Stimulated activated effector memory CD8-positive, alpha-beta T cell treated with anti-CD3 and anti-CD28 coated beads, Interleukin-12 subunit alpha, Interleukin-12 subunit beta, amount 100 ng/mL, for 72 hours (primary cell): ENCODE measurements at regions not wholly inside any gene's neighbourhood (a gene's known extent, or its start where the extent isn't known, plus 50 kb on each side); places are given as distances from the start of the nearest gene placed in this dataset.

Source experiments
- ATAC-seq: fragments of 150-1000 bp; cut with Tn5 transposase; 2 replicates; pipeline ENCODE4 v1.10.0; 2021
- DNase-seq, 2 donors: peaks; one replicate each; pipeline ENCODE4 v3.0.0; 2021 to 2022; ENCODE audit warnings: low spot score in 2 of 2
- H3K27ac Mint-ChIP-seq: one replicate; pipeline ENCODE4 v1.8.0; 2022; ENCODE audit warnings: mild to moderate bottlenecking, mixed read lengths
- H3K36me3 Mint-ChIP-seq: one replicate; pipeline ENCODE4 v1.8.0; 2022; ENCODE audit warnings: mild to moderate bottlenecking, mixed read lengths
- H3K4me1 Mint-ChIP-seq: one replicate; pipeline ENCODE4 v1.8.0; 2022; ENCODE audit warnings: mixed read lengths
- H3K4me3 Mint-ChIP-seq: one replicate; pipeline ENCODE4 v1.8.0; 2022; ENCODE audit warnings: mild to moderate bottlenecking, mixed read lengths
- H3K9me3 Mint-ChIP-seq: one replicate; pipeline ENCODE4 v1.8.0; 2022; ENCODE audit warnings: mixed read lengths

DNA sequence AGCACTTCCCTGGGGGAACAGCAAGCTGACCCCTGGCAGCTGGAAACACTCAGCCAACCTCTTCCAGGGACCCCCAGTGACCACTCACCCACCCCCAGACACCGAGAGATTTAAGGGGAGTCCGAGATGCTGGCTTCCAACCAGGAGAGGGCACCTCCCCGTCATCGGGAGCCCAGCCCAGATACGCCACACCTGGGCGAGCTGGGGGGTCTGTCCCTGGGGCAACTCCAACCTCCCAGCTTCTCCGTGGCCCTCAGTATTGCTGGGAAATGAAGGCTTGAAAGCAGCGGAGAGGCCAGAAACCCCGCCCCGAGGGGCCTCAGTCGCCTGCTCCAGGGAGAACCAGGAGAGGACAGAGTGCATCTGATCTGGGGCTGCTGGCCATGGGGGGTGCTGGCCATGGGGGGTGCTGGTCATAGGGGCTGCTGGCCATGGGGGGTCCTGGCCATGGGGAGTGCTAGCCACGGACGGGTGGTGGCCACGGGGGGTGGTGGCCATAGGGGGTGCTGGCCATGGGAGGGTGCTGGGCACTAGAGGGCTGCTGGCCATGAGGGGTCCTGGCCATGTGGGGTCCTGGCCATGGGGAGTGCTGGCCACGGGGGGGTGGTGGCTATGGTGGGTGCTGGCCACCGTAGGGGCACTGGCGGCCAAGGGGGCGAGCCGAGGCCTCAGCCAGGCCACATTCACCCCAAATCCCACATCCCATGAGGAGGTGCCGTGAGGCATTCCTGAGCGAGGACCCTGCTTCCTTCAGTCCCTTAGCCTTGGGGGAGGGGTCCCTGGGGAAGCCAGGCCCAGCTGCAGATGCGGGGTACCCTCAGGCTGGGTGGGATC lies 61.5 kb upstream of the TTC34 start:
- Mint-ChIP-seq H3K9me3 (peaks cover 3% of the 10 kb centered on the region), H3K4me3 (no peak overlapping the region), H3K4me1 (peaks cover 8% of the 10 kb centered on the region), H3K27ac (no peak overlapping the region), H3K36me3 (no peaks in the 10 kb centered on the region)
- no peak for DNase-seq
- no peak for ATAC-seq

DNA sequence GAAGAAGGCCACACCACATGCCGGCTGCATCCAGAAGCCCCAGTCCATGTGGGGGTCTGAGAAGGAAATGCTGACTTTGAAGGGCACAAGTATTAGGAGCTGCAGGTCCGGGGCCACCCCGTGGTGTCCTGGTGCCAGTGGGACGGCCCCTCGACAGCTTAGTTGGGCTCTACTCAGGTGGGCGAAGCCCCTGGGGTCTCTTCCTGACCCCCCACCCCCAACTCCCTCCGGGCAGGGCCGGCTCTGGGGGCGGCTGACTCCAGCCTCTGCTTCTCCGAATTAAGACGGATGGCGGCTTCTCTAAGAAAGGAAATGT lies 62.1 kb upstream of the TTC34 start:
- H3K27ac Mint-ChIP-seq, result no peak overlapping the region
- peaks cover 3% of the 10 kb centered on the region for H3K9me3 Mint-ChIP-seq
- DNase-seq (no peak), ATAC-seq (no peak)
- no peak overlapping the region for H3K4me3 Mint-ChIP-seq
- H3K4me1 Mint-ChIP-seq, result peaks cover 4% of the 10 kb centered on the region
- H3K36me3 Mint-ChIP-seq, result no peaks in the 10 kb centered on the region

DNA sequence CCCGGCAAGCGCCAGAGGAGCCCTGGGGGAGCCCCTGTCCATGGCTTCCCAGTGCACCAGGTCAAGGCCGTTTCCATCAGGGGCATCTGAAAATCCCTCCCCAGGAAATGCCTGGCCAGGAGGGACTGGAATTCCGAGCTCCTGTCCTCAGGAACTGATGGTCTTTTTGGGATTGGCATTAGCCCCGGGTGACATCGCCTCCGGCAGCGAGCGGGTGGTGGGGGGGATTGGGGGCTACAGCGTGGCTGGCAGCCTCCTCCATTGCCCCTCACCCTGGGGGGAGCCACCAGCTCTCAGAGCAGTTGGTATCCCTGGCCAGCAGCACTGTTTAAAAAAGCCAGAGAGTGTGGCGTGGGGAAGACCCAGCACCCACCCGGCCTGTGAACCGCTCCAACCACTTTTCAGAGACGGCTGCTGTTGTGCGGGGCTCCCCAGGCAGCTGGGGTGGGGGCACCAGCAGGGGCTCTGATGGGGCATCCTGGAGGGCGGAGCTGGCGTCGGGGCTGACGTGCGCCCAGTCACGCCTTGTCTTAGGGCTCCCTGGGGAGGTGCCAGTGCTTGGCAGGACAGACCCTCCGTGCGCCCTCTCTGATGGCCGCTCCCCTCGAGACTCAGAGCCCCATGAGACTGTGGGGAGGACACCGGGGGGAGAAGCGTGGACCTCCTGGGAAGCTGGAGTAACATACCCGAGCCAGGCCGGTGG lies 62.9 kb upstream of the TTC34 start:
- Mint-ChIP-seq H3K36me3 (no peaks in the 10 kb centered on the region), H3K9me3 (no peaks in the 10 kb centered on the region), H3K27ac (no peak overlapping the region), H3K4me1 (no peaks in the 10 kb centered on the region), H3K4me3 (no peak overlapping the region)
- ATAC-seq (no peak), DNase-seq (no peak)

DNA sequence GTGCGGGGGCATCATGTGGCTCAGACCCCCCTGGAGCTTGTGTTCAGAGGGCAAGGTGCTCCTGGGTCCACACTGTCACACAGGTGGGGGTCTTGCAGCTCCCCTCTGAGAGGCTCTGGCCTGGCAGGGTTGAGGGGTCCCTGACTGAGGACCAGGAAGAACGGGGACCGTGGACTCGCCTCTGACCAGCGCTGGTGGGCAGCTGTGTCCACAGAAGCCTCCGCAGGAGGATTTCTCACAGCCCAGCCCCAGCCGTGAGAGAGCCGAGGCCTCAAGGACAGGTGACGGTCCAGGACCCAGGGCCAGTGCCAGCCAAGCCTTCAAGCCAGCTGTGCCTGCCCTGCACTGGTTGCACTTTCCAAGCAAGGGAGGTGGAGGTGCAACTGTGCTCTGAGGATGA lies 63.5 kb upstream of the TTC34 start:
- Mint-ChIP-seq H3K4me3 (no peak overlapping the region), H3K4me1 (no peaks in the 10 kb centered on the region), H3K27ac (no peak overlapping the region), H3K9me3 (no peaks in the 10 kb centered on the region), H3K36me3 (no peaks in the 10 kb centered on the region)
- ATAC-seq (no peak), DNase-seq (no peak)

DNA sequence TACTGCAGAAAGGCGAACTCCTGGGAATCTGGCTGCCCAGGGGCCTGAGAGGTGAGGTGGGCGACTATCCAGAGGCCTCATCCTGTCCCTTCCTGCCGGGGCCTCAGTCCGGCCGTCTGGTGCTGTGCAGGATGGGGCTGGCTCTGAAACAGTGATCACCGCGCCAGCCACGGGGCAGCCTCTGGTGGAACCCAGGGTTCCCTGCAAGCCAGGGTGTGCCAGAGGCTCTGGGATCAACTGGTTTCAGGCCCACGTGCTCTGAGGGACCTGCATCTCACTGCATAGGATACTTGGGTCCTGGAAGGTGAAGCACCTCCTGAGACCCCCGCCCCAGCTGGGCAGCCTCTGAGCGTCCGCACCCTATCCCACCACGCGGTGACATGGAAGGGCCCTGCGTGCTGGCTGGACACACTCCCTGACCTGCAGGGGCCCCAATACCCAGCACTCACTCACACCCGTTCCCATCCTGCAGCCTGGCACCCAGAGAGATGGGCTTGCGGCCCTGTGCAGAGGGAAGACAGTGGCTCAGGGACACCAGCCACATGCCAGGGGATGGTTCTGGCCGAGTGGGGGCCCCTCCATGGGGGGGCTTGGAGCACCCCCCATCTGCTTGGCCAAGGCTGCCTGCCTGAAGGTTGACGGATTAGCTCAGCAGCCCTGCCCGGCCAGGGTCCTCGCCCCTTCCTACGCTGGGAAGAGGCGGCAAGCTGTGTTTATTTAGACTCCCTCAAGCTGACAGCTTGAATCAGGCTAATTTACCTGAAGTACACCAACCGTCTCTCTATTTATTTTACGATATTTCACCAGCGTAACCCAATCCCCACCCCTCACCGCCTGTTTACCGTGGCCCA lies 64.3 kb upstream of the TTC34 start:
- no peak for DNase-seq
- no peak for ATAC-seq
- no peak overlapping the region for H3K27ac Mint-ChIP-seq
- H3K4me1 Mint-ChIP-seq, result no peaks in the 10 kb centered on the region
- H3K9me3 Mint-ChIP-seq, result no peaks in the 10 kb centered on the region
- H3K36me3 Mint-ChIP-seq, result no peaks in the 10 kb centered on the region
- H3K4me3 Mint-ChIP-seq, result no peak overlapping the region

DNA sequence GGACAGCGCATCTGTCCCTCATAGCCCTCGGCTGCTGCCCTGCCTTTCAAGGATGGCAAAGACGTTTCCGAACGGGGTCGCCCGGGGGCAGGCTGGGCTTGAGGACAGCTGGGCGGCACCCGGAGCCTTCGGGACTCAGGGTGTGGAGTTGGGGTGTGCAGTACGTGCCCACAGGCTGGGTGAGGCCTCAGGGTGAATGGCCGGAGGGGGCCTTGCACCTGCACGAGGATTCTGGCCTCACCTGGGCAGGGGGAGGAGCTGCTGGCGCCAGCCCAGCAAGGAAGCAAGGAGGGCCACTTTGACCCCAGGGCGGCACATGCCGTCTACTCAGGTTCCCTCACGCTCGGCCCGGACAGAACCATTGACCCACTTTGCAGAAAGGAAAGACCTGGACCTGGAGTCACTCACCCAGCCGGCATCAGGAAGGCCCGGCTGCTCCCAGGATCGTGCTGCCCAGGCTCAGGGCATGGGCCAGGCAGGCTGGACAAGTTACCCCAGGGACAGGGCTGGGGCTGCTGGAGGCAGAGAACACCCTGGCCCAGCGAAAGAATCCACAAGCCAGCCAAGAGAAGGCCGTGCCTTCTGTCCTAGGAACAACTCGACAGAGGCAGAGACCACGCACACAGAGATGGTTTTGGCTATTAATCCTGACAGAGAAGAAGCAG lies 65.1 kb upstream of the TTC34 start:
- no peak for DNase-seq
- no peaks in the 10 kb centered on the region for H3K9me3 Mint-ChIP-seq
- no peak for ATAC-seq
- H3K4me3 Mint-ChIP-seq, result no peak overlapping the region
- H3K36me3 Mint-ChIP-seq, result no peaks in the 10 kb centered on the region
- H3K4me1 Mint-ChIP-seq, result no peaks in the 10 kb centered on the region
- no peak overlapping the region for H3K27ac Mint-ChIP-seq

DNA sequence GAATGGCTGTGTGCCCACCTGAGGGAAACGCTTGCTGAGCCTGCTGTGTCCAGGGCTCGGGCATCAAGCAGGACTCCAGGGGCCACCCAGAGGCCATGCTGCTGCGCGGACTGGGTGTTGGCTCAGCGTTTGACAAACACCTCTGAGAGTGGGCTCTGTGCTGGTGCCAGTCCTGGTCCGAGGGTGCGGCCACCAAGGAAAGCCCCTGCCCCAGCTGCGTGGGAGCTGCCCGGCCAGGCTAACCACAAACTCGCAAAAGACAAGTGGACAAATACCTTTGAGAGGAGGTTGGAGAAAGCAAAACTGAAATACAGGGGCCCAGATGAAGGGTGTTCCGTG lies 65.6 kb upstream of the TTC34 start:
- no peak overlapping the region for H3K27ac Mint-ChIP-seq
- no peak overlapping the region for H3K4me3 Mint-ChIP-seq
- no peaks in the 10 kb centered on the region for H3K36me3 Mint-ChIP-seq
- no peaks in the 10 kb centered on the region for H3K4me1 Mint-ChIP-seq
- no peaks in the 10 kb centered on the region for H3K9me3 Mint-ChIP-seq
- DNase-seq (no peak), ATAC-seq (no peak)

DNA sequence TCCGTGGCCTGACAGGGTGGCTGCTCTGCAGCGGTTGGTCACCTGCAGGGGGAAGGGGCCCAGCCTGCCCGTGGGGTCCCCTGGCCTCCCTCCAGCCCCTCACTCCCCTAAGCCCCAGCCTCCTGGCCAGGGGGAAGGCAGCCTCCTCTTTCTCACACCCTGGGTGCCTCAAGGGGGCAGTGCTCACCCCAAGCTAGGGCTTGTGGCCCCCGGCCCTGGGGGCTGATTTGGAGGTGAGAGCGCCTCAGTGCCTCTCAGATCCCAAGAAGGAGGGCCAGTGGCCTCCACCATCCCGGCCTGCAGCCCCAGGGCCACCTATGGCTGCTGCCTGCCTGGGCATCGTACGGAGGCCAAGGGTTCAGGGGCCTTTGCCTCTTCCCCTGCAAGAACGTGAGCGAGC lies 66.4 kb upstream of the TTC34 start:
- Mint-ChIP-seq H3K4me1 (no peaks in the 10 kb centered on the region), H3K4me3 (no peak overlapping the region), H3K9me3 (peaks cover 1% of the 10 kb centered on the region), H3K27ac (no peak overlapping the region), H3K36me3 (no peaks in the 10 kb centered on the region)
- no peak for ATAC-seq
- DNase-seq, result no peak

DNA sequence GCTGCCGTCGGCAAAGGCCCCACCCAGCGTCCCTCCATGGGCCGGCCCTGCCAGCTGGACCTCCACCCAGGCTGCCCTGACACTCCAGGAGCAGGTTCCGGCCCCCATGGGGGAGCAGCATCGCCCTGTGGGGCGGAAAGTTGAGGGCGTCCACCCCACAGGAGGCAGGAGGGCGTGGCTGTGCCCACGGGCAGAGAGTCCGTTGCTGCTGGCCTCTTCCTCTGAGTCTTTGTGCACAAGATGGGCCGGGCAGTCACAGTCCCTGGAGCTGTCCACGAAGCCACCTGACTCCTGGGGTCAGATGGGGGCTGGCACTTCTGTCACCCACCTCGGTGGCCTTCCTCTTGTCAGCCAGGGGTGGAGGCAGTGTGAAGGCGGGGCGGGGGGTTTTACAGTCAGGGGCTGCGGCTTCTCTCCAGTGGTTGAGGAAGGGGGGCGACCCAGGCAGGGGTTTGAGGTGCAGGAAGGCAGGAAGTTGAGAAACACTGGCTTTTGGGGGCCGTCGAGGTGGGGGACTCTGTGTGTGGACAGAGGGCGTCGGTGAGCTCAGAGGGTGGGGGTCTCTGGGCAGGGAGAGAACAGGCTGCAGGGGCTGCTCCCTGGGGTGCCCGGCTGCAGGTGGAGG lies 67.2 kb upstream of the TTC34 start:
- no peak for DNase-seq
- ATAC-seq, result no peak

DNA sequence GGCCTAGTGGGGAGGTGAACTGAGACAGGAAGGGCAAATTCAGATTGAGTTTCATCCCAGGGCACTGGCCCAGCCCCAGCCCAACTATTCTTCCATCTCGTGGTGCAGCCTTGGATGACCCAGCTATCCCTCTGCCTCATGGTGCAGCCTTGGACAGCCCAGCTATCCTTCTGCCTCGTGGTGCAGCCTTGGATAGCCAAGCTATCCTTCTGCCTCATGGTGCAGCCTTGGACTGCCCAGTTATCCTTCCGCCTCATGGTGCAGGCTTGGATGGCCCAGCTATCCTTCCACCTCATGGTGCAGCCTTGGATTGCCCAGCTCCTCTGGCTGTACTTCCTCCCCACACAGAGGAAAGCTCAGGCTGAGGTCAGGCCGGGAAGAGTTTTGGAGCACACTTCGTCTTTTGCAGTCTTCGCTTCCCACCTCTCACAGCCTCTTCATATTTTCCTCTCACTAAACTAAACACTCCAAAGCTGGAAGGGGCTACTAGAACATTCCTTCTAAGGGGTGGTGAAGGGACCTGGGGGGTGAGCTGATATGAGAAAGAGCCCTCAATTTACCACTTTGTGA lies 69.8 kb upstream of the TTC34 start:
- no peak overlapping the region for H3K4me3 Mint-ChIP-seq
- H3K9me3 Mint-ChIP-seq, result peaks cover 5% of the 10 kb centered on the region
- H3K27ac Mint-ChIP-seq, result no peak overlapping the region
- H3K36me3 Mint-ChIP-seq, result no peaks in the 10 kb centered on the region
- no peaks in the 10 kb centered on the region for H3K4me1 Mint-ChIP-seq
- DNase-seq, result no peak
- ATAC-seq, result no peak

More for the DNA sequence above, 67.2 kb upstream of the TTC34 start:
- no peaks in the 10 kb centered on the region for H3K4me1 Mint-ChIP-seq
- H3K27ac Mint-ChIP-seq, result no peak overlapping the region
- peaks cover 5% of the 10 kb centered on the region for H3K9me3 Mint-ChIP-seq
- H3K36me3 Mint-ChIP-seq, result no peaks in the 10 kb centered on the region
- H3K4me3 Mint-ChIP-seq, result no peak overlapping the region

DNA sequence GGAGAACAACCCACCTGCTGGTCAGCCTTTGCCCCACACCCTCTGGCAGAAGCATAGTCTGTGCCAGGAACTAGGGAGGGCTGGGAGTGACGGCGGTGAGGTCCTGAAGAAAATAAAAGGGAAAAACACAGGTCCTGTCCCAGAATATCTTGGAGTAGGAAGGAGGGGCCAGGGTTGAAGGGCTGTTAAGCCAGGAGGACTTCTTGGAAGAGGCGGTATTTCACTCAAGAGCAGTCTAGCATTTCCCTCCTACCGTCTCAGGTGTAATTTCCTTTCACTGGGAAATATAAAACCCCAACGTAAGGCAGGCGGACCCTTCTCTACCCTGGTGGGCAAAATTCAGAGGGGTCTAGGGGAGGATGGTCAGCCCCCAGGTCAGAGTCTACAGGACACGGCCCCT lies 72.7 kb upstream of the TTC34 start:
- DNase-seq, result no peak
- no peaks in the 10 kb centered on the region for H3K36me3 Mint-ChIP-seq

DNA sequence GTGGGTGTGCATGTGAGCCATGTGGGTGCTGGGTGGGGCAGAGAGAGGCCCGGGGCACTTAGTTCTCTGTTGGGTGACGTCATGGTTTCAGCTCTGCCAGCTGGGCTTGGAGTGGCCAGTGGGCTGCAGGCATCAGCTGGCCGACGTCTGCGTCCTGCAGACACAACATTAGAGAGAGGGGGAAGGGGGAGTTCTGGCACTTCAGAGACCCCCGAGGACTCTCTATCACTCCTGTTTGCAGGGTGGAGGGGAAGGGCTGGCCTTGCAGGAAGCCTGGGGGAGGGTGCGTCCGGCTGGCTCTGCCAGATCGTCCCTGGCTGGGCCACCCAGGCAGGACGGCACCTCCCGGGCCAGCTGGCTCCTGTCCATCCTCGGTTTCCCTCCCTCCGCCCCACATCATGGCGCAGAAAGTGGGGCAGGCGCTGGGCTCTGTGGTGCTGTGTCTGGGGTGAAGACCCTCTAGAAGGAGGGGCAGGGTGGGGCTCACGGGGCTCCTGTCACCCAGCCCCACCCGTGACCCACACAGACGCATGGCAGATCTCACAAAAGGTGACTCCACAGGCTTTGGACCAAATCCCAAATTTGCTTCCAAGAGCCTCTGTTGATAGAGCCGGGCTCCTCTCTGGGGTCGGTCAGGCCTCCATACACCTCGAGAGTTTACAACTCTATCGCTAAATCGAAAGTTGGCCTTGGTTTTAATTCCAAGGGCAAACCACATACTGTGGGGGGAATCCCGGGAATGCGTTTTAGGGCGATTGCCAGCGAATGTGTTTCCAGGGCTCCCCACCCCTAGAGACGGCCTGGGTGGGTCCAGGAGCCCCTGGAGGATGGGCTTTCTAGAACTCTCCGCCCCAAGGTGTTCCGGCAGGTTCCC lies 73.4 kb upstream of the TTC34 start:
- no peak for ATAC-seq
- peaks cover 5% of the 10 kb centered on the region for H3K9me3 Mint-ChIP-seq
- H3K4me3 Mint-ChIP-seq, result no peak overlapping the region
- H3K4me1 Mint-ChIP-seq, result no peaks in the 10 kb centered on the region
- H3K36me3 Mint-ChIP-seq, result no peaks in the 10 kb centered on the region
- DNase-seq, result no peak
- H3K27ac Mint-ChIP-seq, result no peak overlapping the region

More for the DNA sequence above, 72.7 kb upstream of the TTC34 start:
- no peak overlapping the region for H3K27ac Mint-ChIP-seq
- peaks cover 5% of the 10 kb centered on the region for H3K9me3 Mint-ChIP-seq
- no peak for ATAC-seq
- no peak overlapping the region for H3K4me3 Mint-ChIP-seq
- no peaks in the 10 kb centered on the region for H3K4me1 Mint-ChIP-seq

DNA sequence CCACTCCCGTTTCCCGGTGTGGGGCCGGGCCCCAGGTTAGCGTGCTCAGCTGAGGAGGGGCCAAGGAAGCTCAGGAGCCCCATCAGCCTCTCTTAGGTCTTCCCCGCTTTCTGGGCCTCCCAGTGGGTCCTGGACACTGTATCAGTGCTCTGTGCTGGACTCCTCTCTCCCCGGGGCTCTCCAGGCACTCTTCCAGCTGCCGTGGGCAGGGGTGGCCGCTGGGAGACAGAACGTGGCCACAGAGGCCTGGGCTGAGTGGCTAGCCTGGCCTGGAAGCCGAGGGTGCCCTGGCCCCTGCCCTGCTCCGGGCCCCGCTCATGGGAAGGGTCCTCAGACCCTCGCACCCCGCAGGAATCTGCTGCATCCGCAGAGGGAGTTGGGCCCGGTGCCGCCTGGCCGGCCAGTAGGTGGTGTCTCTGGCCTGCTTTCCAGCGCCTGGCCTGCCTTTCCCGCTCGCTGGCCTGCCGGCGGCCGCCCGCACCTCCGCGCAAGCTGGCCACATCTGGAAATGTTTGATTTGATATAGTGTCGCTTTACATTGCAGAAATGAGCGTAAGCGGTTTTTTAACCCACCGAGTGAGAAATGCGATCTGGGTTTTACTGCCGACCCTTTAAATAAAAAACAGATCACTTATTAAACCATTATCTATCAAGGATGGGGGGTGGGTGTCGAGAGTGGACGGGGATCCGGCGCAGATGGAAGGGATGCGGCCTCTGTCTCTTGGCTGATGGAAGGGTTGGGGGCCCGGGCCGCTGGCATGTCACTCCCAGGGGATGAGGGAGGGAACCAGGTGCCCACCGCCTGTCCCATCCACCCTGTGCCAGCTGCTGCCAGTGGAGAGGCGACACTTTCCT lies 74.4 kb upstream of the TTC34 start:
- no peaks in the 10 kb centered on the region for H3K4me1 Mint-ChIP-seq
- H3K27ac Mint-ChIP-seq, result no peak overlapping the region
- H3K9me3 Mint-ChIP-seq, result peaks cover 5% of the 10 kb centered on the region
- DNase-seq, result no peak
- no peak overlapping the region for H3K4me3 Mint-ChIP-seq
- no peaks in the 10 kb centered on the region for H3K36me3 Mint-ChIP-seq
- no peak for ATAC-seq
